NB4 (cell line): ENCODE measurements at regions not wholly inside any gene's neighbourhood (a gene's known extent, or its start where the extent isn't known, plus 50 kb on each side); places are given as distances from the start of the nearest gene placed in this dataset.

Experiments used
- DNase-seq: peaks from one replicate; pipeline ENCODE4 v3.0.0; 2010; ENCODE audit warnings: low read depth
- H3K4me3 ChIP-seq: one replicate; pipeline ENCODE4 v1.5.1; 2011; ENCODE audit warnings: mild to moderate bottlenecking, low read depth, low read length, moderate library complexity
- MYC ChIP-seq: IDR thresholded peaks from 2 replicates; pipeline ENCODE4 v1.6.1; 2011; ENCODE audit warnings: low read depth, low read length
- POLR2A ChIP-seq: IDR thresholded peaks from 2 replicates; pipeline ENCODE4 v1.6.1; 2011; ENCODE audit warnings: mild to moderate bottlenecking; ENCODE audit not compliant: insufficient read length; ENCODE audit errors: extremely low read depth
- TF ChIP-seq, protein P1 (sequence below): IDR thresholded peaks from 2 replicates; pipeline ENCODE4 v1.6.1; 2011; ENCODE audit warnings: low read depth, low read length
- TF ChIP-seq, protein P2 (sequence below): IDR thresholded peaks from one replicate; pipeline ENCODE4 v1.5.1; 2012; ENCODE audit warnings: low read depth, low read length

DNA sequence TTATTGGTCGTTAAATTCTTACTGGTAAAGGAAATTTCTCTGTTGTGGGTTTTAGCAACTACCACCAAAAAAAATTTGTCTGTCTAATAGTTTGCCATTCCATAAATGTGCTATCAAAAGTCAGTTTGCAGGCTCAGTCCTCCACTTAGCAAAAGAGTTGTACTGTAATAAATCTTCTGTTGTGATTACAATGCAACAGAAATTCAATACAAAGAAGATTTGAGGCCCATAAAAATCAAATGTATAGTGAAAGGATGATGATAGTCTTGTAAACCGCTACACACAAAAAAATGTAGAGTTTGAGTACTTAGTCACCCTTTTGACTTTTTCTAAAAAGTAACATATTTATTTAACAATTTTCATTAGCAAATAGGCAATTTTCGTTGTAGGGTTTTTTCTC is 251.7 kb downstream of the VGLL3 start:
- H3K4me3 ChIP-seq: no peak overlapping the region
- DNase-seq: no peak
- TF ChIP-seq, protein P1, sequence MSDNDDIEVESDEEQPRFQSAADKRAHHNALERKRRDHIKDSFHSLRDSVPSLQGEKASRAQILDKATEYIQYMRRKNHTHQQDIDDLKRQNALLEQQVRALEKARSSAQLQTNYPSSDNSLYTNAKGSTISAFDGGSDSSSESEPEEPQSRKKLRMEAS: no peak
- TF ChIP-seq MYC (no peak), POLR2A (no peak)
- TF ChIP-seq, protein P2, sequence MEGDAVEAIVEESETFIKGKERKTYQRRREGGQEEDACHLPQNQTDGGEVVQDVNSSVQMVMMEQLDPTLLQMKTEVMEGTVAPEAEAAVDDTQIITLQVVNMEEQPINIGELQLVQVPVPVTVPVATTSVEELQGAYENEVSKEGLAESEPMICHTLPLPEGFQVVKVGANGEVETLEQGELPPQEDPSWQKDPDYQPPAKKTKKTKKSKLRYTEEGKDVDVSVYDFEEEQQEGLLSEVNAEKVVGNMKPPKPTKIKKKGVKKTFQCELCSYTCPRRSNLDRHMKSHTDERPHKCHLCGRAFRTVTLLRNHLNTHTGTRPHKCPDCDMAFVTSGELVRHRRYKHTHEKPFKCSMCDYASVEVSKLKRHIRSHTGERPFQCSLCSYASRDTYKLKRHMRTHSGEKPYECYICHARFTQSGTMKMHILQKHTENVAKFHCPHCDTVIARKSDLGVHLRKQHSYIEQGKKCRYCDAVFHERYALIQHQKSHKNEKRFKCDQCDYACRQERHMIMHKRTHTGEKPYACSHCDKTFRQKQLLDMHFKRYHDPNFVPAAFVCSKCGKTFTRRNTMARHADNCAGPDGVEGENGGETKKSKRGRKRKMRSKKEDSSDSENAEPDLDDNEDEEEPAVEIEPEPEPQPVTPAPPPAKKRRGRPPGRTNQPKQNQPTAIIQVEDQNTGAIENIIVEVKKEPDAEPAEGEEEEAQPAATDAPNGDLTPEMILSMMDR: no peak

DNA sequence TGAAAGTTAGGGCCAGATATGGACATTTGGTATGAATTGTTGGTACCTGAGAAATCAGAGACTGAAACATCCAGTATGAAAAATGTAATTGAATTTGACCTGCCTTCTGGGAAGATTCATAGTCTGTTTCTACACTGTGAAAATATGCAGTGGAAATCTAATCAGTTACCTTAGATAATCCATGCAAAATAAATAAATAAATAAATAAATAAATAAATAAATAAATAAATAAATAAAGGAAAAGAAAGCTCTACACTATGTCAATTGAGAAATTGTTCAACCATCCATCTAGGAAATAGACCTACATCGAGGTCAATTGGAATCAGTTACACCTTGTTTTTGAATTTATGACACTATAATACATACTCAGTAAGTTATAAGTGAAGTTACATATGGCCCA is 252.3 kb downstream of the VGLL3 start:
- TF ChIP-seq, protein P2: no peak
- no peak for TF ChIP-seq MYC
- TF ChIP-seq, protein P1: no peak
- no peak for TF ChIP-seq POLR2A

DNA sequence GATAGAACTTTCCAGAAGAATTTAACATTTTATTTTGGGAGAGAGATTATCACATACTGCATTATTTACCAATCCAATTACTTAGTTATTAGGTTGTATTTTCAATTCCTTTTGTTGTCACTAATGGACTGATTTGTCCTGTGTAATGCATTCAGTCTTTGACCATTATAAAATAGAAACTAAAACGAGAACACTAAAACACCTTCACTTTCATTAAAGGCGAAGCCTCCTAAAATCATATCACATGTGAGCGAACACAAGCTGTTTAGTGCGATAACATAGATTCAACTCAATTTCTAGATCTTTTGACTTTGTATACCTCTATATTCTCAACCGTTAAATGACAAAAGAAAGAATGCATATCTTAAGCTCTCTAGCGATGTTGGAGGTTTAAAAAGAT is 253.4 kb downstream of the VGLL3 start:
- DNase-seq: no peak
- TF ChIP-seq MYC: no peak
- TF ChIP-seq POLR2A: no peak
- TF ChIP-seq, protein P2: no peak
- TF ChIP-seq, protein P1: no peak
- H3K4me3 ChIP-seq: no peak overlapping the region

More for the DNA sequence above, 252.3 kb downstream of the VGLL3 start:
- DNase-seq: no peak
- H3K4me3 ChIP-seq: no peak overlapping the region

DNA sequence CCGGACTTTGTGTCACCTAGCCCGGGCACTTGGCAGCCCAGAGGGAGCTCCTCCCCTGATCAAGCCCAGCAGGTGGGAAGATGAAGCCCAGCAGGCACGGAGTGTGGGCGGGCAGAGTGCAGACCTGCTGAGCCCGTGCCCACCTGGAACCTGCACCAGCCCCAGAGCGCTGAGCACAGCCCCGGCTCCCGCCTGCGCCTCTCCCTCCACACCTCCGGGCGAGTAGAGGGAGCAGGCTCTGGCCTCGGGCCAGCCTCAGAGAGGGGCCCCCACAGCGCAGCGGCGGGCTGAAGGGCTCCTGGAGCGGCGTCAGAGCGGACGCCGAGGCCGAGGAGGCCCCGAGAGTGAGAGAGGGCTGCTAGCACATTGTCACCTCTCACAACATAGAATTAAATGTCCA is 257.7 kb downstream of the VGLL3 start:
- no peak for DNase-seq
- H3K4me3 ChIP-seq: no peak overlapping the region
- TF ChIP-seq, protein P2: no peak
- TF ChIP-seq POLR2A (no peak), MYC (no peak)
- TF ChIP-seq, protein P1: no peak

DNA sequence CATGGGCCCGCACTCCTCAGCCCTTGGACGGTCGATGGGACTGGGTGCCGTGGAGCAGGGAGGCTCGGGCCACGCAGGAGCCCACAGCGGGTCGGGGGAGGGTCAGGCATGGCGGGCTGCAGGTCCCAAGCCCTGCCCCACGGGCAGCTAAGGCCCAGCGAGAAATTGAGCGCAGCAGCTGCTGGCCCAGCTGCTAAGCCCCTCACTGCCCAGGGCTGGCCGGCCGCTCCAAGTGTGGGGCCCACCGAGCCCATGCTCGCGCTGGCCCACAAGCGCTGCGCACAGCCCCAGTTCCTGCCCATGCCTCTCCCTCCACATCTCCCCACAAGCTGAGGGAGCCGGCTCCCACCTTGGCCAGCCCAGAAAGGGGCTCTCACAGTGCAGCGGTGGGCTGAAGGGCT is 259.4 kb downstream of the VGLL3 start:
- TF ChIP-seq MYC: no peak
- TF ChIP-seq, protein P1: no peak
- TF ChIP-seq POLR2A: no peak
- H3K4me3 ChIP-seq: no peak overlapping the region
- no peak for DNase-seq

DNA sequence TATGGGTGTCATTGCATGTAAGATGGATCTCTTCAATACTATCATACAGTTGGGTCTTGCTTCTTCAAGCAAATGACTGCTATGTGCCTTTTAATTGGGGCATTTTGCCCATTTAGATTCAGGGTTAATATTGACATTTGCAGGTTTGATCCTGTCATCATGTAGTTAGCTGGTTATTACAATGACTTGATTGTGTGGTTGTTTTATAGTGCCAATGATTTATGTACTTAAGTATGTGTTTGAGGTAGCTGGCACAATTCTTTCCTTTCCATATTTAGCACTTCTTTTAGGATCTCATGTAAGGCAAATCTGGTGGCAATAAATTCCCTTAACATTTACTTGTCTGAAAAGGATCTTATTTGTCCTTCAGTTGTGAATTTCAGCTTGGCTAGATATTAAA is 267.5 kb downstream of the VGLL3 start:
- H3K4me3 ChIP-seq: no peak overlapping the region
- TF ChIP-seq, protein P2: no peak
- TF ChIP-seq POLR2A (no peak), MYC (no peak)
- TF ChIP-seq, protein P1: no peak
- no peak for DNase-seq
